HG02571 (cell line): ENCODE measurements at regions not wholly inside any gene's neighbourhood (a gene's known extent, or its start where the extent isn't known, plus 50 kb on each side); places are given as distances from the start of the nearest gene placed in this dataset.

ENCODE experiments used
- ATAC-seq: cut with Tn5 transposase; IDR thresholded peaks from one replicate; pipeline ENCODE4 v1.9.1; 2021; ENCODE audit warnings: mild to moderate bottlenecking, moderate library complexity; ENCODE audit not compliant: unreplicated experiment

DNA sequence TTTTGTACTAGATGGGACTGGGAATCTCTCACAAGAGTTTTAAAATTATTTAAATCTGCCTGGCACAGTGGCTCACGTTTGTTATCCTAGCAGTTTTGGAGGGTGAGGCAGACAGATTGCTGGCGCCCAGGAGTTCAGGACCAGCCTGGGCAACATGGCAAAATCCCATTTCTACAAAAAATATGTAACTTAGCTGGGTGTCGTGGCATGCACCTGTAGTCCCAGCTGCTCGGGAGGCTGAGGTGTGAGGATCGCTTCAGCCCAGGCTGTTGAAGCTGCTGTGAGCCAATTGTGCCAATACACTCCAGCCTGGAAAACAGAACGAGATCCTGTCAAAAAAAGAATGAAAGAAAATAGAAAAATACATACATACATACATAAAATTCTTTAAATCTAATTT, 685.7 kb upstream of the PIK3C3 start:
- no peak for ATAC-seq

DNA sequence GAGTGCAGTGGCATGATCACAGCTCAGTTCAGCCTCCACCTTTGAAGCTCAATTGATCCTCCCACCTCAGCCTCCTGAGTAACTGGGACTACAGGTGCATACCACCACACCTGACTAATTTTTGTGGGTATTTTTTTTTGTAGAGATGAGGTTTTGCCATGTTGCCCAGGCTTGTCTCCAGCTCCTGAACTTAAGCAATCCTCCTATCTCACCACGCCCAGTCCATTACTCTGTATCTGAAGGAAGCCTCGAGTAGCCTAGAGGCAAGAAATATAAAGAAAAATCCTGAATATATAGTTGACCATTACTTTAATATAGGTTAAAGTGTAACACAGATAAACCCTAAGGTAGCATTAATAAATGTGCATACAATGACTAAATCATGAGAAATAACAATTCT, 686.8 kb upstream of the PIK3C3 start:
- no peak for ATAC-seq

DNA sequence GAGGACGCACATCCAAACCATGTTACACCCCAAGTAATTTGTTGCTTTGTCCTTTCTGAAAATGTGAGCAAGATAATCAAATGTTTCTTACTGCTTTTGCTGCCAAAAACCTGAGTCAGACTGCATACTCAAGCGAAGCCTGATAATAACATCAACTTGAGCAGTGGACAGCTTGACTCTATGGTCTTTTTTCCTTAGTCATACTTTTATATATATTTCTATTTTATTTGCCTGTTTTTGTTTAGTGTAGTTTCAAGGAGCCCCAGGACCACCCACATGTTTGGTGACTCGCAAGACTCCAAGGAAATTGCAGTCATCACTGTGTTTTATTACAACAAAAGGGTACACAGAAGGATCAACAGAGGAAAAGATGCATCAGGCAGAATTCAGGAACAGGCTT, 688.4 kb upstream of the PIK3C3 start:
- ATAC-seq, result no peak

- no peak for ATAC-seq
Measured at GRCh38 chr18:41266204-41266603, 688.8 kb upstream of the PIK3C3 start.

GRCh38 chr18:41265047-41265446, 690.0 kb upstream of the PIK3C3 start:
- no peak for ATAC-seq

GRCh38 chr18:41263956-41264355, 691.1 kb upstream of the PIK3C3 start:
- ATAC-seq, result no peak

GRCh38 chr18:41262688-41263087, 692.3 kb upstream of the PIK3C3 start:
- ATAC-seq, result no peak

DNA sequence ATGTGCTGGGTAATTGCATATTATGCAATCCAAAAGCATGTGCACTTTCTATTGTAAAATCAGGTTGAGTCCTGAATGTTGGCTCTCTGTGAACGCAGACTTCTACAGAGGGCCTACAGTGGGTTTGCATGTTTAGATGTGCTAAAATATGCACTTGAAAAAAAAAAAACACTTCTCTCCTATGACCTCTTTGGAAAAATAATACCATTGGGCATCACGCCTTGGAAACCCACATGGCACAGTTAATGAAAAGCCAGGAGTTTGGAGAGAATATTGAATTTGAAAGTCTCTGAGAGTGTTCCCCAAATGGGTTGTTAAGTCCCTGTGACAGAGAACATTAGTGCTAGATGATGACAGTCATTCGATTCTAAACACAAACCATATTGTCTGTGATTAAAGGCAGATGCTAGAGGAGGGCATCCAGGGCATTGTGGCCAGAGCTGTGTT, 710.4 kb upstream of the PIK3C3 start:
- ATAC-seq, result no peak

GRCh38 chr18:41237317-41237716, 717.7 kb upstream of the PIK3C3 start:
- no peak for ATAC-seq

GRCh38 chr18:41231681-41232080, 723.4 kb upstream of the PIK3C3 start:
- no peak for ATAC-seq

- no peak for ATAC-seq
Measured at GRCh38 chr18:41227993-41228392, 727.0 kb upstream of the PIK3C3 start.

- no peak for ATAC-seq
Measured at GRCh38 chr18:41226911-41227310, 728.1 kb upstream of the PIK3C3 start.

GRCh38 chr18:41226186-41226585, 728.8 kb upstream of the PIK3C3 start:
- no peak for ATAC-seq

DNA sequence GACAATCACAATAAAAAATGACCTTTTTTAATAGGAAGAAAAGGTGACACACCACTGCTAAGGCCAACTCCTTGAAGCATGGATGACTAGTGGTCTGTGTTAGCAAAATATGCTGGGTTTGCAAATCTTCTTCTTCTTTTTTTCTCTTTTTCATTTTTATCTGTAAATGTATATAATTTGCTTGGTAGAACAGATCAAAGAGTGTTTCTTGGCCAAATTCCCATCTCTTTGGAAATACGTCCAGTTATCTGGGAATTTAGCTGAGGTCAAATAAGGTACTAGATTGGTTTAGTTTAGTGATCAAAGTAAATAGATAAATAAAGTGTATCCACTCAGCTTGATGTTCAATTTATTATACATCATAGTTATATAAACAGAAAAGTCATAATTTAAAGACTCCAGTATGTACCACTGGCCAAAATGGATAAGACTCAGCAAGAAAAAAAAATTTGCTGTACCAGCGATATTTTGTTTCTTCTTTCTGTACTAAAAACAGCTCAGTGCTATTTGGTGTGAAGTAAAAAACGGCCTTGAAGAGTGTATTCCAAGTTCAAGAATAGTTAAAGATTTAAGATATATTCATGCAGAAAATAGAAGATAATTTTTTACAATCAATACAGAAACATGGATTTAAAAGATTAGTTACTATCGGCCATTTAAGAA, 738.6 kb upstream of the PIK3C3 start:
- no peak for ATAC-seq

DNA sequence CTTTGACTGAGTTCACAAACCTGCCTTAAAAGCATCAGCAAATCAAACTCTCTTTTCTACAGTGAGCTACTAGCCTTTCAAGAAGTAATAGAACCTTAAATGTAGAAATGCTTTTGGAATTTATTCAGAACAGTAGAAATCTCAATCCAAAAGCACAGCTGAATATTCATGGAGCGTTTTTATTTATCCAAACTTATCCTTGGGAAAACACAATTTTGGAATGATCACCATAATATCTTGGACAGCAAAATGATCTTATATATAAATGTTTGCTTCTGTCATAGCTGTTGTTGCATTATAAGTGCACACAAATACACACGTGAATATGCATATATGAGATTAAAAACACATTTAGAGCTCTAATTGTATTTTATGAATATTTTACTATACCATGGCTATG, 747.3 kb upstream of the PIK3C3 start:
- ATAC-seq, result no peak

GRCh38 chr18:41206341-41206830, 748.6 kb upstream of the PIK3C3 start:
- no peak for ATAC-seq

GRCh38 chr18:41199212-41199611, 755.8 kb upstream of the PIK3C3 start:
- ATAC-seq, result no peak

DNA sequence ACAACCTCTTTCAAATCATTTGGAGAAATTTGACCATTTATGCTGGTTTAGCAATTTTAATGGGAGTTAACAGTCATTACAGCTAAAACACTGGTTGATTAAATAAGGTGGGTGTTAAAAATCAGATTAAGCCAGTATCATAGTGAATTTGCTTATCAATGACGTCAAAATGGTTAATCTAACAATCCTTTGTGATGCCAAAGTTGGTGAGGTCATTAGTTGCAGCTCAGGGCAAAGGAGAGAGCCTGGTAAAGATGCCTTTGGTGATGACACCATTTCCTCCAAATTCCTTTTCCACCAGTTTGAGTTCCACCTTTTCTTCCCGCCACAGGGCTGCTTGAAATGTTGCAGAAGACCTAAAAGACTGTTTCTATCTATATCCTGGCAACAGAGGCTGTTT, 757.1 kb upstream of the PIK3C3 start:
- ATAC-seq, result no peak

GRCh38 chr18:41170346-41170745, 784.7 kb upstream of the PIK3C3 start:
- no peak for ATAC-seq

DNA sequence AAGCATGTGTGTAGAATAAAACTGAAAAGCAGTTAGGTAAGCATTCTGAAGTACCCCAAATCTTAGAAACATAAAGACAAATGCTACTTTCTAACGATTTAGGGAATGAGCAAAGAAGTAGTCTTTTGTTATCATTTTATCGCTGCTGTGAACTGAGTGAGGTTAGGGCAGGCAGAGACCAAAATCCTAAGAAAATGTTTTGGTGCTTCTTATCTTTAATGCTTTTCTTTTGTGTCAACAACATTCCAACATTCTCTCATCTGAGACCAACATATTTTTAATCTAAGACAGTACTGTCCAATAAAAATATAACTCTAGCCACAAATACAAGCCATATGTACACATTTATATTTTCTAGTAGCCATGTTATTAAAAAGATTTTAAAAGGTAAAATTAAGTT, 789.4 kb upstream of the PIK3C3 start:
- ATAC-seq, result no peak

DNA sequence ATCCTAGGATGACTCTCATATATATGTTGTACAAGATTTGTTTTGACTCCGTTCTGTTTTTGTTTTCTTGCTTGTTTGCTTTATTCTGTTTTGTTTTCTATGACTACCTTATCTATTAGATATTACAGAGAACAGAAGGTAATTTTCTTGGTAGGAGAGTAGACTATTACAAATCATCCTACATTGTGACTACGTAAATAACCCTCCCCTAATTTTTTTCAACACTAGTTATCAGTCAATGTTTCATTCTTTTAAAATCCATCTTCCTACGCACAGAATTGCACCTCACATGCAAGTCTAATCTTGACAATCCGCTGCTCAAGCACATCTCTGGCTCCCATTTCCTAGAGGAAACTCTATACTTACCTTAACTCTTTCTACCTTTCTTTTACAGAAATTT, 792.3 kb upstream of the PIK3C3 start:
- ATAC-seq, result no peak

GRCh38 chr18:41162191-41162590, 792.8 kb upstream of the PIK3C3 start:
- ATAC-seq, result no peak
